Naive B cell (primary cell): ENCODE measurements at regions not wholly inside any gene's neighbourhood (a gene's known extent, or its start where the extent isn't known, plus 50 kb on each side); places are given as distances from the start of the nearest gene placed in this dataset.

Experiments
- ATAC-seq, 2 donors: fragments of 150-1000 bp; cut with Tn5 transposase; 2 replicates each; pipeline ENCODE4 v1.10.0; 2021; ENCODE audit warnings: low read depth in 2 of 2, mild to moderate bottlenecking in 2 of 2, moderate library complexity in 2 of 2
- DNase-seq: peaks from one replicate; pipeline ENCODE4 v3.0.0; 2022
- H3K27ac Mint-ChIP-seq, 6 donors: one replicate each; pipeline ENCODE4 v1.8.0; 2020 to 2022; ENCODE audit warnings: mild to moderate bottlenecking in 6 of 6, mixed read lengths in 6 of 6, moderate library complexity in 5 of 6, inconsistent platforms in 2 of 6
- H3K27me3 Mint-ChIP-seq, 3 donors: one replicate each; pipeline ENCODE4 v1.8.0; 2021 to 2022; ENCODE audit warnings: mixed read lengths in 3 of 3, mild to moderate bottlenecking in 1 of 3
- H3K36me3 Mint-ChIP-seq, 2 donors: one replicate each; pipeline ENCODE4 v1.8.0; 2020 to 2022; ENCODE audit warnings: mixed read lengths in 2 of 2, inconsistent platforms in 1 of 2, mild to moderate bottlenecking in 1 of 2
- H3K4me1 Mint-ChIP-seq, 3 donors: one replicate each; pipeline ENCODE4 v1.8.0; 2020 to 2022; ENCODE audit warnings: mixed read lengths in 3 of 3, inconsistent platforms in 1 of 3, mild to moderate bottlenecking in 1 of 3, moderate library complexity in 1 of 3
- H3K4me3 Mint-ChIP-seq, 8 donors: one replicate each; pipeline ENCODE4 v1.8.0; 2020 to 2022; ENCODE audit warnings: mild to moderate bottlenecking in 8 of 8, mixed read lengths in 8 of 8, moderate library complexity in 8 of 8, inconsistent platforms in 2 of 8
- H3K9me3 Mint-ChIP-seq, 7 donors: one replicate each; pipeline ENCODE4 v1.8.0; 2020 to 2022; ENCODE audit warnings: mixed read lengths in 7 of 7, mild to moderate bottlenecking in 5 of 7, inconsistent platforms in 2 of 7, moderate library complexity in 1 of 7

DNA sequence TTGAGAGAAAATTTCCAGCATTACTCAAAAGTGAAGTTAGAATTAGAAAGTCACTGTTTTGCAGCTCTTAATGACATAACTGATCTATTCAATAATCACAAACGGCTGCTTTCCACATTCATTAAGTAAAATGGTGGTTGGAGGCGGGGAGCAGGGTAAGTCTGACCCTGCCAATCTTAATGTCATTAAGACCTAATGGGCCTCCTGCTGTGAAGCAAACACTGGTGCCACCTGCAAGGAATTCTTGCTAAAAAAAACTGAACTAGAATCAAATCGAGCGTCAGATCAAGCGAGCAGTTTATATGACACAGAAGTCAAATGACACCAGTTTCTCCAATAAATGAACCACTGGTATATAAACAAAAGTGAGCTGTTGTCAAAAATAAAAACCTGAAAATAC, 351.5 kb downstream of the BRD1 start:
- H3K4me3 Mint-ChIP-seq = no peak overlapping the region
- no peak overlapping the region for H3K27ac Mint-ChIP-seq
- peaks cover 0 to 26% (median 4%) of the 10 kb centered on the region in 3 donors for H3K27me3 Mint-ChIP-seq
- DNase-seq (no peak), ATAC-seq (no peak)
- H3K36me3 Mint-ChIP-seq = peaks cover 3 to 14% of the 10 kb centered on the region in 2 donors
- peaks cover 2 to 8% (median 4%) of the 10 kb centered on the region in 3 donors for H3K4me1 Mint-ChIP-seq
- peaks cover 0 to 9% (median 1%) of the 10 kb centered on the region in 7 donors for H3K9me3 Mint-ChIP-seq

DNA sequence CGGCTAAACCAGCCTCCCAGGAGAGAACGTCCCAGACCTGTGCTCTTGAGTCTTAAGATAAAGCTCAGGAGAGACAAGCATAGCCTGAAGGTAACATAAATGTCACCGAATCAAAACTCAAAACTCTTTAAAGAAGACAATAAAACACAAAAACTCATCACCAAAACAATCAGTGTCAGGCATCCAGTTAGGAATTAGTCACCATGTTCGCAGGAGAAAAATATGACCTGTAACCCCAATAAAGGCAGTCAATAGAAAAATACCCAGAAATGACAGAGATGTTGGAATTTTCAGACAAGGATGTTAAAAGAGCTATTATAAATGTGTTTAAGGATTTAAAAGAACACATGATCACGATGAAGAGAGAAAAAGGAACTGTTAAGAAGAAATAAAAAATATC, 352.4 kb downstream of the BRD1 start:
- H3K4me1 Mint-ChIP-seq = peaks cover 0 to 8% (median 0%) of the 10 kb centered on the region in 3 donors
- no peak overlapping the region for H3K4me3 Mint-ChIP-seq
- H3K27me3 Mint-ChIP-seq = peaks cover 0 to 21% (median 4%) of the 10 kb centered on the region in 3 donors
- no peak overlapping the region for H3K27ac Mint-ChIP-seq
- no peak for ATAC-seq
- DNase-seq = no peak
- H3K9me3 Mint-ChIP-seq = peaks cover 0 to 9% (median 1%) of the 10 kb centered on the region in 7 donors
- peaks cover 3 to 14% of the 10 kb centered on the region in 2 donors for H3K36me3 Mint-ChIP-seq

DNA sequence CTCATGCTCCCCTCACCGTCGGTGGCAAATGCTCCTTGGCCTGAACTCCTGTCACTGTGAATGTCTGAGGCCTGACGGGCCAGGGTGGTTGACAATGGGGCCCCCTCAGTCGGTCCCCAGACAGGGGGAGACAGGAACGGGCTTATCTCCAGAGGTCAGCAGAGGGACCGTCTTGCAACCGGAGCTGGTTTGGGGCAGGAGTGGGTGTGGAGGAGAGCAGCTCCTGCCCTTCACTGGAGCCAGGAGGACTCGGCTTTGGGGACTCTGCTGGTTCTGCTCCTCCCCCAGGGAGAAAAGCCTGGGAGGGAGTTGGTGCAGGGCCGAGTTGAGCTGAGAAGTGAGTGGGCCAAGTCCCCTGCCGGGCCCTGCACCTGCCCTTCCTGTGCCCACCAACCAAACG, 354.4 kb downstream of the BRD1 start:
- no peak overlapping the region for H3K27ac Mint-ChIP-seq
- peaks cover 3 to 14% of the 10 kb centered on the region in 2 donors for H3K36me3 Mint-ChIP-seq
- H3K27me3 Mint-ChIP-seq = peaks cover 0 to 21% (median 0%) of the 10 kb centered on the region in 3 donors
- peaks cover 0 to 8% (median 0%) of the 10 kb centered on the region in 3 donors for H3K4me1 Mint-ChIP-seq
- no peak for ATAC-seq
- DNase-seq = no peak
- H3K9me3 Mint-ChIP-seq = peaks cover 0 to 9% (median 1%) of the 10 kb centered on the region in 7 donors
- H3K4me3 Mint-ChIP-seq = no peak overlapping the region

DNA sequence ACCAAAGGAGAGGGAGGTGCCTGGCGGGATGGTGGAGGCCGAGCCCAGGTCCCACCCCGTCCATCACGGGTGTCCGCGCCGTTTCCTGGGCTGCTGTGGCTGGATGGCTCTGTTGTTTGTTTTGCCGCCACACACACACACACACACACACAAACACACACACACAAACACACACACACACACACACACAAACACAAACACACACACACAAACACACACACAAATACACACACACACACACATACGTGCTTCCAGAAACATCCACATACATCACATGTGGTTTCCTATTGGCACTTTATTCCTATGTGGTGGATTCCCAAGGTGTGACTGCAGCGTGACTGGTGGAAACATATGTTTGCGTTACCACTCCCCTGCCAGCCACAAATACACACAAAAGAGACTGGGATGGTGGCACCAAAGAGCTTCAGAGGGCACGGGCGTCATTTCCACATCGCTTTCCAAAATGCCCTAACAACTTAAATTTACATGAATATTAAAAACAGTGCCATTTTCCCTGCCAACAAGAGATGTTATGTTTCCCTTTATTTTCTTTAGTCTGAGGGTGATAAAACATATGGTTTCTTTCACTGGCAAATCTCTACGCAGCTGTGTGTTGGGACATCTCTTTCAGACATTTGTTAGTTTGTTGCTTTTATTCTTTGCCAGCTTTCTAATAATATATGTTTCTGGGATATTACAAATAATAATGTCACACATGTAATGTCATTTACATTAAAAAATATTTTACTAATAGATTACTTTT, 356.8 kb downstream of the BRD1 start:
- Mint-ChIP-seq H3K27ac (peak overlapping the region in 1 of 6 donors; percentile 51), H3K36me3 (peaks cover 0 to 3% of the 10 kb centered on the region in 2 donors), H3K4me1 (no peaks in the 10 kb centered on the region)

DNA sequence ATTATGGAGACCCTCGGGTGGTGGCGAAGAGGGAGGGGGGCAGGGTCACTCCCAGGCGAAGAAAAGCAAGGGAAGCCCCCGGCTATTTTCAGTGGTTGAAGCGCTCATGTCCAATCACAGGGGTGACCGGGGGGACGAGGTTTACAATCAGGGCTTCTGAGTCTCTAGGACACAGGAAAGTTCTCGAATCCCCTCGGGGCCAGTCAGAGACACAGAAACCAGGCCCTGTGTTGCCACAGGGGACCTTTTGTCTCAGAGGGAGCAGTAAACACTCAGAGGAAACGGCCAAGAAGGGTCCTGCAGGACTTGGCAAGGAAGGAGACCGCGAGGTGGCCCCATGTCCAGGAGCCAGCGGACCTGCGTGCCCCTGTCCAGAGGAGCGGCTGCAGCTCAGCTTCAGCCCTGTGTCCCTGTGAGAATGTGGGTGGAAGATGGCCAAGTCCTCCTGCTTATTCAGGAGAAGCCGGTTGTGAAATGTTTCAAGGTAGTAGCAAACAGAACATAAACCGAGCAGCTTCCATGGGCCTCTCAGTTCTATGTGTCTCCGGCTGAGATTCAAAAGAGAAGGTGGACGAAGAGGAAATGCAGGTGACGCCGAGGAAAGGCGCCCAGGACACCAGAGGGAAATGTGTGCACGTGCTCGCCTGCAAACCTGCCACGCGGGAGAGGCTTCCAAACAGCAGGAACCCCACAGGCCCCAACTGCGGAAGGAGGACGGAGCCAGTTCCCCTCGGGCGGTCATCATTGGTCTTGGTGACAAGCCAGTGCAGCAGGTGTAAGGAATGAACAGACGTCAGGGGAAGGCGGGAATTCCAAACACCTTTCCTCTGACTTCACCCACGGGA, 357.6 kb downstream of the BRD1 start:
- DNase-seq (no peak), ATAC-seq (no peak)
- no peaks in the 10 kb centered on the region for H3K4me1 Mint-ChIP-seq
- H3K4me3 Mint-ChIP-seq = no peak overlapping the region
- H3K27me3 Mint-ChIP-seq = peaks cover 0 to 9% (median 0%) of the 10 kb centered on the region in 3 donors
- H3K27ac Mint-ChIP-seq = peak overlapping the region in 1 of 6 donors; percentile 51
- H3K36me3 Mint-ChIP-seq = peaks cover 0 to 3% of the 10 kb centered on the region in 2 donors
- H3K9me3 Mint-ChIP-seq = peaks cover 0 to 2% (median 0%) of the 10 kb centered on the region in 7 donors

More for the DNA sequence above, 356.8 kb downstream of the BRD1 start:
- no peak for ATAC-seq
- peaks cover 0 to 11% (median 0%) of the 10 kb centered on the region in 3 donors for H3K27me3 Mint-ChIP-seq
- peaks cover 0 to under 1% (median 0%) of the 10 kb centered on the region in 7 donors for H3K9me3 Mint-ChIP-seq
- no peak for DNase-seq
- H3K4me3 Mint-ChIP-seq = no peak overlapping the region

DNA sequence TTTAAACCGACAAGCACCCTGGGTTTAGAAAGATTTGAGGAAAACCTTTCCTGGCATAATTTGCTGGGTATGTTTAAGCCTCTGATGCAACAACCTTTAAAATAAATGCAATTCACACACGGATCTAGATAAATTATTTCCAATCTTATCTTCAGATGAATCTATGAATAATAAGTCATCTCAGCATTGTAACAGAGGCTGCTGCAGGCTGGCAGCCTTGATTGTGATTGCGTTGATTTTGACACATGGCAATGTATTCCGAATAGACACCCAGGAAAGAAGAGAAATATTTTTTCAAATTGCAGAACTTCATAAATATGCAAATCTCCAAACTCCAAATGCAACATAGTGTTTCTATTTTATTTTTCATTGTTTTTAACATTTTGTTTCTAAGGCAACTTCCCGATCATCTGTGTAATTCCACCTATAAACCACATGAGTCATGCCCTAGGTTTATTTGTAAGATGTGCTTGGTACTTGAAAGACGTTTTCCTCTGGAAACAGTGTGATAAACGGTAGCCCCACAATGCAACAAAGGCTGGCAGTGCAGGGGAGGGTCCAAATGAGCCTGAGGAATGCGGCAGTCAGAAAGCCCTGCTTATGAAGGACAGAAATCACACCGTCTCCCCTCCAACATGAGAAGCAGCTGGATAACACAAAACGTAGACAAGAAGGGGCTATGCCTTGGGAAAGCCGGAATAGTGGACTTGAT, 359.0 kb downstream of the BRD1 start:
- H3K9me3 Mint-ChIP-seq = peaks cover 0 to 2% (median 0%) of the 10 kb centered on the region in 7 donors
- ATAC-seq (no peak), DNase-seq (no peak)
- H3K4me3 Mint-ChIP-seq = no peak overlapping the region
- no peaks in the 10 kb centered on the region for H3K27me3 Mint-ChIP-seq
- no peaks in the 10 kb centered on the region for H3K36me3 Mint-ChIP-seq
- no peaks in the 10 kb centered on the region for H3K4me1 Mint-ChIP-seq
- H3K27ac Mint-ChIP-seq = no peak overlapping the region

DNA sequence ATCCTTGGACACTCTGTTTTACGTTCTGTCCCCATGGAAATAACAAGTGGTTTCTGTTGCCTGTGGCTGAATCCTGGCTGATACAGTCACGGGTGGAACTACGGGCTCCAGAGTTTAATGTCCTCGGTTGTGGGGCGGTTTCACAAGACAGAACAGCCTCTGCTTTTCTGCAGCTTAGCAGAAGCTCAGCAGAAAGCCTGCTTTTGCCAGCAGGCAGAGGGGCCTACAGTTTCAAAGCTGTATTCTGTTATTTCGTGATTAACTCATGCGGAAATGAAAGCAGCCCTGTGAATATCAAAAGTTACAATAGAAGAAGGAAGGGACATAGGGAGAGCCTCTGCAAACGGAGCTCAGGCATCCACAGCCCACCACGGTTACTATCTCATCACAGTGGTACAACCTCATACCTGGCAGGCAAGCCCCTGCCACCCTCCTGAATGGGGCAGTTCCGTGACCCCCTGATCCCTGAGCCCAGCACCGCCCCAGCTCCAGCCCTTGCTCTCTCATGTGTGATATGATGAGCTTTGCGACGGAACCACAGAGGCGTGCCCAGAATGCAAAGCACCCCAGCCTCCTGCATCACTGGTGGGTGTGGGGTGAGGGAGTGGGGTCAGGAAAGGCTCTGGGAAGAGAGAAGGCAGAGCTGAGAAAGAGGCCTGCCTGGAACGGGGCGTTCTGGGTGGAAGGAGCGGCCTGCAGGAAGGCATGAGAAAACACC, 360.6 kb downstream of the BRD1 start:
- DNase-seq (no peak), ATAC-seq (no peak)
- Mint-ChIP-seq H3K4me3 (no peak overlapping the region), H3K36me3 (no peaks in the 10 kb centered on the region), H3K27ac (peak overlapping the region in 1 of 6 donors; percentile 89), H3K4me1 (no peaks in the 10 kb centered on the region), H3K27me3 (no peaks in the 10 kb centered on the region), H3K9me3 (peaks cover 0 to 2% (median 0%) of the 10 kb centered on the region in 7 donors)

DNA sequence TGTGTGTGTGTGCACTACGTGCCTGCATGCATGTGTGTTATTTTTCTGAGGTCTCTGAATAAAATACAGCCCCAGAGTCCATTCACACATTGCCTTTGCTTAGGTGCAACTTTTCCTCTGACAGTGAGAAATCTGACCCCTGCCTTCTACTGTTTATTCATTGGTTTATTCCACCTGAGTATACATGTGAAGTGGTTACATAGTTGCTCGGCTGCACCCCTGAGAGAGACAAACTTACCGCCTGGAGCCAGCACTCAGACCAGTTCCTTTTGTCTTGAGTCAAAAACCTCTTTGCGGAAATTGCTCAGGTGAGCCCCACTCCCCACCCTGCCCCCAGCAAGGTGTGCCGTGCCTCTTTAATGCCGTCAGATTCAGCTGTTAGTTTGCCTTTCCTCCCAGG, 363.6 kb downstream of the BRD1 start:
- no peak overlapping the region for H3K4me3 Mint-ChIP-seq
- H3K4me1 Mint-ChIP-seq = no peaks in the 10 kb centered on the region

DNA sequence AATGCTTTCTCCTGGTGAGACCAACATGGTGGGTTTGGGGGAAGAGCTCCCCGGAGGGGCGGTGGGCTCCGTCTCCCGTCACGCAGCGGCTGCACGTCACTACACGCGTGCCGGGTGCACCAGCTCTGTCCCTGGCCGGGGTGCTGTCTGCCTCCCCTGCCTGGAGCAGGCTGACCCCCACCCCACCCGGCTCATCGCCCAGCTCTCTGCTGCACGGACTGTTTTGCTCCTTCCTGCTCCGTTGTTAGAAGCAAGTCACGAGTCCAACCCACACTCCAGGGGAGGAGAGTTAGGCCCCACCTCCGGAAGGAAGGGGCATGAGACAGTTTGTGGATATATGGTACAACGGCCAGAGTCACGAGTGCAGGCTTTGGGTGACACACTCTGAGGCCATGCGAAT, 364.9 kb downstream of the BRD1 start:
- ATAC-seq (no peak), DNase-seq (no peak)
- Mint-ChIP-seq H3K36me3 (no peaks in the 10 kb centered on the region), H3K27me3 (peaks cover 0 to 10% (median 0%) of the 10 kb centered on the region in 3 donors), H3K27ac (no peak overlapping the region), H3K9me3 (peaks cover 0 to 6% (median 0%) of the 10 kb centered on the region in 7 donors), H3K4me1 (peaks cover 0 to 4% (median 0%) of the 10 kb centered on the region in 3 donors), H3K4me3 (no peak overlapping the region)

More for the DNA sequence above, 363.6 kb downstream of the BRD1 start:
- no peak for DNase-seq
- Mint-ChIP-seq H3K27me3 (no peaks in the 10 kb centered on the region), H3K36me3 (no peaks in the 10 kb centered on the region), H3K9me3 (peaks cover 0 to 2% (median 0%) of the 10 kb centered on the region in 7 donors), H3K27ac (no peak overlapping the region)
- no peak for ATAC-seq

DNA sequence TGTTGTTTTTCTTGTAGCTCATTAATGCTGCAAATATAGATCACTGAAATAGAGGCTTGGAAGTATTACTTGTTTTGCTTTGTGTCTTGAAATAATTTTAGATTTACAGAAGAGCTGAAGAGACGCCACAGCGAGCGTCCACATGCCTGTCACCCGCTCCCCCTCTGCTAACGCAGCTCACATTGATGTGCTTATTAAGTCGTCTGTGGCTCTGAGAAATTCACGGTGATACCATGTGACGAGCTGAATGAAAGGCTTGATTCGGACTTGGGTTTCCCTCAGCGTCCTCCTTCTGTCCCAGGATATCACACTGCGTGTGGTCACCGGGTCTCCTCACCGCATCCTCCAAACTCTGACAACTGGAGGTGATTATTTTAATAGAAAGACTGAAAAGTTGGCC, 365.4 kb downstream of the BRD1 start:
- Mint-ChIP-seq H3K27ac (peak overlapping the region in 1 of 6 donors; percentile 54), H3K9me3 (peaks cover 0 to 6% (median 0%) of the 10 kb centered on the region in 7 donors), H3K27me3 (peaks cover 0 to 11% (median 0%) of the 10 kb centered on the region in 3 donors), H3K4me3 (no peak overlapping the region), H3K4me1 (peaks cover 0 to 4% (median 0%) of the 10 kb centered on the region in 3 donors), H3K36me3 (no peaks in the 10 kb centered on the region)
- DNase-seq (no peak), ATAC-seq (no peak)

DNA sequence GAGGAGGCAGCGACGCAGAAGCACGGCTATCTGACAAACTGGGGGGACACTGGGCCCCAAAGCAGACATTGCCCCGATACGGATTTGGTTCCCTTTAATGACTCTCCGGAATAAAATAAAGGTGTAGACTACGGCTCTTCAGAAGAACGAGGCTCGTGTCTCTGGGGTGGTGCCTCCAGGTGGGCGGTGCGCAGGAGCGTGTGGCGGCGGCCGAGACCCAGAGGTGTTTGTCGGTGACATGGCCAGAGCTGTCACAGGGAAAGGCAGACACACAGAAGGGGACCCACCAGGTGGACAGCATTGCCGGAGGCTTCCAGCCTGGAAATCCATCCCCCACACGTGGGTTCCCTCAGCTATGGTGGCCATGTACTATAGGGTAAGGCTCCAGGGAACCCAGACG, 366.0 kb downstream of the BRD1 start:
- Mint-ChIP-seq H3K4me3 (no peak overlapping the region), H3K9me3 (peaks cover 0 to 6% (median 0%) of the 10 kb centered on the region in 7 donors), H3K36me3 (no peaks in the 10 kb centered on the region), H3K27ac (peak overlapping the region in 1 of 6 donors; percentile 38), H3K27me3 (peaks cover 0 to 11% (median 0%) of the 10 kb centered on the region in 3 donors), H3K4me1 (peaks cover 0 to 4% (median 0%) of the 10 kb centered on the region in 3 donors)
- DNase-seq = no peak
- no peak for ATAC-seq

DNA sequence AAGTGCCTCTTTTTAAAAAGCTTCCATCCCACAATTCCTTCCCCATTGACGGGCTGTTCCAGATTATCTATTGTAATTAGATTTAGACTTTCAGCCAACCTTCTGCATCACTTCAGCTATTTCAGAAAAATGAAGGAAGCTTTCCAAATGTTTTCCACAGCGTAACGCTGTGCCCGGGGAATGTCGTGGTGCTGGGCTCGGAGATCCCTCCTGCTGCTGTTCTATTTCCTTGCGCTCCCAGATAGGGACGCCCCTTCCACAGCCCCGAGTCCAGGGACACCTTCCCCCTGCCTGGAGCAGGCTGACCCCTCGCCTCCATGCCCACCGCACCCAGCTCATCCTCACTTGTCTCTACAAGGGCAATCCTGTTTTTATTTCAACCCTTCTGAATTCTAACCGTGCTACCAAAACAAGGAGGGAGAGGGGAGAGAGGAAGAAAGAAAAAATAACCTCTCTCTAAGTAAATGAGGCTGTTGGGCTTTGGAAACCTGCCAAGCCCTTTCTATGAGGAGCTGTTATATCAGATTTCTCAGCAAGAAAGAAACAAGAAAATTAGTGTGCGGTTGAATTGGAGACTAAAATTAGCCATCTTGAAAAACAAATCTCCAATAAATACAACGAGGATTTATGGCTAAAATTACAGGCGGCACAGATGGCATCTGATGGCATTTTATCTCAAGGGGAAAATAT, 366.9 kb downstream of the BRD1 start:
- Mint-ChIP-seq H3K27ac (peak overlapping the region in 1 of 6 donors; percentile 47), H3K27me3 (peaks cover 0 to 11% (median 0%) of the 10 kb centered on the region in 3 donors), H3K4me1 (peaks cover 0 to 4% (median 0%) of the 10 kb centered on the region in 3 donors), H3K36me3 (no peaks in the 10 kb centered on the region), H3K9me3 (peaks cover 0 to 6% (median 0%) of the 10 kb centered on the region in 7 donors), H3K4me3 (no peak overlapping the region)
- DNase-seq = no peak
- no peak for ATAC-seq
